Smooth muscle cell of the brain vasculature (primary cell): ENCODE measurements at regions not wholly inside any gene's neighbourhood (a gene's known extent, or its start where the extent isn't known, plus 50 kb on each side); places are given as distances from the start of the nearest gene placed in this dataset.

ENCODE experiments used
- DNase-seq: peaks from one replicate; pipeline ENCODE4 v3.0.0-alpha.2; 2012; ENCODE audit warnings: low read depth, low spot score

GRCh38 chr9:4435197-4435596, 55.1 kb upstream of the SLC1A1 start:
- DNase-seq: no peak

- DNase-seq: no peak
These were observed 56.9 kb upstream of the SLC1A1 start for GRCh38 chr9:4433379-4433778.

GRCh38 chr9:4430432-4431261, 59.6 kb upstream of the SLC1A1 start:
- no peak for DNase-seq

GRCh38 chr9:4425319-4426045, 64.8 kb upstream of the SLC1A1 start:
- no peak for DNase-seq

GRCh38 chr9:4424891-4425290, 65.4 kb upstream of the SLC1A1 start:
- DNase-seq: no peak

- DNase-seq: no peak
These were observed 66.2 kb upstream of the SLC1A1 start for GRCh38 chr9:4424038-4424437.

- DNase-seq: no peak
These were observed 67.1 kb upstream of the SLC1A1 start for GRCh38 chr9:4423207-4423610.

GRCh38 chr9:4422495-4422894, 67.8 kb upstream of the SLC1A1 start:
- DNase-seq: no peak

- no peak for DNase-seq
These were observed 68.4 kb upstream of the SLC1A1 start for GRCh38 chr9:4421847-4422246.

- no peak for DNase-seq
These were observed 69.9 kb upstream of the SLC1A1 start for GRCh38 chr9:4420351-4420750.

GRCh38 chr9:4417578-4418325, 72.5 kb upstream of the SLC1A1 start:
- no peak for DNase-seq

- no peak for DNase-seq
These were observed 73.8 kb upstream of the SLC1A1 start for GRCh38 chr9:4416467-4416866.

- no peak for DNase-seq
These were observed 75.0 kb upstream of the SLC1A1 start for GRCh38 chr9:4415281-4415680.

GRCh38 chr9:4413856-4414255, 76.4 kb upstream of the SLC1A1 start:
- no peak for DNase-seq

- DNase-seq: no peak
These were observed 86.1 kb upstream of the SLC1A1 start for GRCh38 chr9:4404156-4404555.

- DNase-seq: no peak
These were observed 87.8 kb upstream of the SLC1A1 start for GRCh38 chr9:4402501-4402900.

GRCh38 chr9:4400731-4401130, 89.5 kb upstream of the SLC1A1 start:
- DNase-seq: no peak

GRCh38 chr9:4397917-4398316, 92.4 kb upstream of the SLC1A1 start:
- DNase-seq: no peak

GRCh38 chr9:4393806-4394523, 94.1 kb upstream of the GLIS3 start:
- DNase-seq: no peak

GRCh38 chr9:4389755-4390154, 89.9 kb upstream of the GLIS3 start:
- no peak for DNase-seq

GRCh38 chr9:4389003-4389402, 89.1 kb upstream of the GLIS3 start:
- no peak for DNase-seq

- DNase-seq: no peak
These were observed 87.0 kb upstream of the GLIS3 start for GRCh38 chr9:4386819-4387218.
